ENCODE measurements at regions not wholly inside any gene's neighbourhood (a gene's known extent, or its start where the extent isn't known, plus 50 kb on each side); places are given as distances from the start of the nearest gene placed in this dataset.
A peak's percentile ranks its signal among the peaks of the same experiment; 100 is the strongest.

DNA sequence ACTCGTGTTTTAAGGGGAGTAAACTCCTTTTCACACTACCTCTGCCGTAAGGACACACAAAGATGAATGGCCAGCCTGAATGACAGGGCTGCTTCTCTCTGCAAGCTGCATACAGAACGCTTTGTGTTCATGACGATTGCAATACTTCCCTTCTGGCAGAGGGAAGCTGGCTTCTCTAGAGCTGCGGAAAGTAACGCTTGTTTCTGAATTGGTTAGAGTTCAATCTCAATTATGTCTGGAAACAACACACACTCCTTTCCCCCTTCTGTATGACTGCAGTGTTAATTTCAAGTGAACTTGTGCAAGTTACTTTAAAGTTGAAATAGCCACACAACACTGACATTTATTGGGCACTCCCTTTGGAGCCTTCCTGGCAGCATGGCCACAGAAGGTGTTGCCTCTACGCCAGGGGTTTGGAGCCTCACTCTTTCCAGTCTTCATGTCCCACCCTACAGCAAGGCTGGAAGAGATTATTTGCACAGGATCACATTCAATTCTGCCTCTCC, 242.6 kb downstream of the NDFIP2 start:
- no peak overlapping the region for H3K4me3 ChIP-seq (ENCODE audit: control insufficient read depth in 2 of 3, extremely low read depth in 1 of 3, insufficient read depth in 2 of 3, low read depth in 1 of 3, low read length in 3 of 3)
- H3K27ac ChIP-seq (ENCODE audit: control insufficient read depth, insufficient read depth, low read length), result no peak overlapping the region
- TF ChIP-seq, protein P1, sequence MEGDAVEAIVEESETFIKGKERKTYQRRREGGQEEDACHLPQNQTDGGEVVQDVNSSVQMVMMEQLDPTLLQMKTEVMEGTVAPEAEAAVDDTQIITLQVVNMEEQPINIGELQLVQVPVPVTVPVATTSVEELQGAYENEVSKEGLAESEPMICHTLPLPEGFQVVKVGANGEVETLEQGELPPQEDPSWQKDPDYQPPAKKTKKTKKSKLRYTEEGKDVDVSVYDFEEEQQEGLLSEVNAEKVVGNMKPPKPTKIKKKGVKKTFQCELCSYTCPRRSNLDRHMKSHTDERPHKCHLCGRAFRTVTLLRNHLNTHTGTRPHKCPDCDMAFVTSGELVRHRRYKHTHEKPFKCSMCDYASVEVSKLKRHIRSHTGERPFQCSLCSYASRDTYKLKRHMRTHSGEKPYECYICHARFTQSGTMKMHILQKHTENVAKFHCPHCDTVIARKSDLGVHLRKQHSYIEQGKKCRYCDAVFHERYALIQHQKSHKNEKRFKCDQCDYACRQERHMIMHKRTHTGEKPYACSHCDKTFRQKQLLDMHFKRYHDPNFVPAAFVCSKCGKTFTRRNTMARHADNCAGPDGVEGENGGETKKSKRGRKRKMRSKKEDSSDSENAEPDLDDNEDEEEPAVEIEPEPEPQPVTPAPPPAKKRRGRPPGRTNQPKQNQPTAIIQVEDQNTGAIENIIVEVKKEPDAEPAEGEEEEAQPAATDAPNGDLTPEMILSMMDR (optimal IDR thresholded peaks at IDR 0.05 in 1 of 3, IDR thresholded peaks at IDR 0.05 in 1 of 3, conservative IDR thresholded peaks at IDR 0.05 in 1 of 3; ENCODE audit: extremely low read depth in 1 of 3, insufficient read depth in 2 of 3, low read length in 3 of 3), result no peak
- TF ChIP-seq EZH2 (IDR thresholded peaks at IDR 0.05; ENCODE audit: low read length), result no peak
- DNase-seq (ENCODE audit: low read depth, low spot score) (no peak), FAIRE-seq (peak; percentile 29)
- H3K9me1 ChIP-seq (ENCODE audit: control insufficient read depth, extremely low read depth, insufficient read depth, low read length), result no peaks in the 10 kb centered on the region
- H3K79me2 ChIP-seq (ENCODE audit: control insufficient read depth, insufficient read depth, low read length), result no peaks in the 10 kb centered on the region
- H3K9ac ChIP-seq (ENCODE audit: control insufficient read depth, extremely low read depth, insufficient read depth, low read length), result no peak overlapping the region
- H2AFZ ChIP-seq (ENCODE audit: control insufficient read depth, low read length), result peak overlapping the region; percentile 41
- H3K9me3 ChIP-seq (ENCODE audit: control insufficient read depth, low read depth, low read length), result no peaks in the 10 kb centered on the region
- H3K27me3 ChIP-seq (ENCODE audit: control insufficient read depth, extremely low read depth, insufficient read depth, low read length), result no peaks in the 10 kb centered on the region
- dilution Hi-C loops (cut with MboI; ENCODE audit: extremely low pct_ligation_motif_present, low sequenced_read_pairs), result no loop called here
- H3K36me3 ChIP-seq (ENCODE audit: control insufficient read depth in 2 of 2, extremely low read depth in 1 of 2, insufficient read depth in 2 of 2, low read length in 2 of 2), result no peaks in the 10 kb centered on the region
- H3K4me2 ChIP-seq (ENCODE audit: control insufficient read depth, extremely low read depth, insufficient read depth, low read depth, low read length), result no peak overlapping the region
- no peaks in the 10 kb centered on the region for H4K20me1 ChIP-seq (ENCODE audit: control insufficient read depth, extremely low read depth, insufficient read depth, low read length)
- peaks cover 15% of the 10 kb centered on the region for H3K4me1 ChIP-seq (ENCODE audit: control insufficient read depth, extremely low read depth, insufficient read depth, low read length)

DNA sequence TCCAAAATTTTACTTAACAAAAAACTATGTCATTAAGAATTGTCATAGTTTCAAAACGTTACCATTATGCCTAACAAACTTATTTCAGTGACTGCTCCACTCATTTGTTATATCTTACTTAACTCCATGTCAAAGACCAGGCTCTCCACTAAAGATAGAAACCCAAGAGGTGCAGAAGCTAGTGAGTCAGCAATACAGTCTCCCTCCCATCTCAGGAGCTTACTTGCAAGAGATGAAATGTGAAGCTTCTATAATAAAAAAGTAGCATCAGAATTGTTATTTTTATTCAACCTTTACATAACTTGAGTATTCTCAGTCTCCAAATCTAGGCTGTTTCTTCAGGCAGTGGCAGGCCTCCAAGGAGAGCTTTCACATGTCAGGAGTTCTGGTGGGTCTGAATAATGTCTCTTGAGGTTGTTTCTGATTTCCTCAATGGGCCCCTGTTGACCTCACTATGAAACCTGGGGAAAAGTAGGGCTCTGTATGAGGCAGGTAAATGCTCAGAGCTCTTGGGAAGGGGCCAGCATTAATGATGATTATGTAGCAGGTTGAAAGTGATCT, 242.0 kb downstream of the NDFIP2 start:
- H3K4me1 ChIP-seq (ENCODE audit: control insufficient read depth, extremely low read depth, insufficient read depth, low read length), result peaks cover 15% of the 10 kb centered on the region
- H4K20me1 ChIP-seq (ENCODE audit: control insufficient read depth, extremely low read depth, insufficient read depth, low read length), result no peaks in the 10 kb centered on the region
- H3K79me2 ChIP-seq (ENCODE audit: control insufficient read depth, insufficient read depth, low read length), result no peaks in the 10 kb centered on the region
- H3K27me3 ChIP-seq (ENCODE audit: control insufficient read depth, extremely low read depth, insufficient read depth, low read length), result no peaks in the 10 kb centered on the region
- no peaks in the 10 kb centered on the region for H3K9me1 ChIP-seq (ENCODE audit: control insufficient read depth, extremely low read depth, insufficient read depth, low read length)
- no peak overlapping the region for H3K4me3 ChIP-seq (ENCODE audit: control insufficient read depth in 2 of 3, extremely low read depth in 1 of 3, insufficient read depth in 2 of 3, low read depth in 1 of 3, low read length in 3 of 3)
- no peak overlapping the region for H3K4me2 ChIP-seq (ENCODE audit: control insufficient read depth, extremely low read depth, insufficient read depth, low read depth, low read length)
- dilution Hi-C loops (cut with MboI; ENCODE audit: extremely low pct_ligation_motif_present, low sequenced_read_pairs), result no loop called here
- H3K27ac ChIP-seq (ENCODE audit: control insufficient read depth, insufficient read depth, low read length), result no peak overlapping the region
- TF ChIP-seq EZH2 (IDR thresholded peaks at IDR 0.05; ENCODE audit: low read length), result no peak
- TF ChIP-seq, protein P1 (optimal IDR thresholded peaks at IDR 0.05 in 1 of 3, IDR thresholded peaks at IDR 0.05 in 1 of 3, conservative IDR thresholded peaks at IDR 0.05 in 1 of 3; ENCODE audit: extremely low read depth in 1 of 3, insufficient read depth in 2 of 3, low read length in 3 of 3), result no peak
- H2AFZ ChIP-seq (ENCODE audit: control insufficient read depth, low read length), result peak overlapping the region; percentile 41
- no peaks in the 10 kb centered on the region for H3K36me3 ChIP-seq (ENCODE audit: control insufficient read depth in 2 of 2, extremely low read depth in 1 of 2, insufficient read depth in 2 of 2, low read length in 2 of 2)
- FAIRE-seq (no peak), DNase-seq (ENCODE audit: low read depth, low spot score) (no peak)
- H3K9me3 ChIP-seq (ENCODE audit: control insufficient read depth, low read depth, low read length), result no peaks in the 10 kb centered on the region
- no peak overlapping the region for H3K9ac ChIP-seq (ENCODE audit: control insufficient read depth, extremely low read depth, insufficient read depth, low read length)

Data from keratinocyte (primary cell).